Neuron (in vitro differentiated cells): ENCODE measurements at regions not wholly inside any gene's neighbourhood (a gene's known extent, or its start where the extent isn't known, plus 50 kb on each side); places are given as distances from the start of the nearest gene placed in this dataset.
"Not testable (repeated sequence)": the region's sequence is repeated elsewhere in the genome, so short reads cannot be mapped to it uniquely, and the experiment has no call there.

ENCODE experiments used
- H2AFZ ChIP-seq: one replicate; pipeline ENCODE4 v1.6.1; 2013; ENCODE audit warnings: low read depth, mild to moderate bottlenecking, inconsistent platforms, low read length, moderate library complexity
- H3K27me3 ChIP-seq: one replicate; pipeline ENCODE4 v1.6.1; 2013; ENCODE audit warnings: low read length; ENCODE audit not compliant: insufficient read depth
- H3K36me3 ChIP-seq: one replicate; pipeline ENCODE4 v1.6.1; 2013; ENCODE audit warnings: low read length; ENCODE audit not compliant: insufficient read depth
- H3K4me1 ChIP-seq: one replicate; pipeline ENCODE4 v1.6.1; 2013; ENCODE audit warnings: low read length; ENCODE audit not compliant: insufficient read depth
- H3K4me3 ChIP-seq: 2 replicates; pipeline ENCODE4 v1.5.1; 2013; ENCODE audit warnings: mild to moderate bottlenecking, low read length, moderate library complexity
- H3K9me3 ChIP-seq: one replicate; pipeline ENCODE4 v1.6.1; 2013; ENCODE audit warnings: low read length

GRCh38 chr4:154907345-154908045 is 126.4 kb downstream of the RBM46 start:
- not testable (repeated sequence) for H3K4me1 ChIP-seq, H2AFZ ChIP-seq, H3K36me3 ChIP-seq, H3K4me3 ChIP-seq, H3K27me3 ChIP-seq, H3K9me3 ChIP-seq

DNA sequence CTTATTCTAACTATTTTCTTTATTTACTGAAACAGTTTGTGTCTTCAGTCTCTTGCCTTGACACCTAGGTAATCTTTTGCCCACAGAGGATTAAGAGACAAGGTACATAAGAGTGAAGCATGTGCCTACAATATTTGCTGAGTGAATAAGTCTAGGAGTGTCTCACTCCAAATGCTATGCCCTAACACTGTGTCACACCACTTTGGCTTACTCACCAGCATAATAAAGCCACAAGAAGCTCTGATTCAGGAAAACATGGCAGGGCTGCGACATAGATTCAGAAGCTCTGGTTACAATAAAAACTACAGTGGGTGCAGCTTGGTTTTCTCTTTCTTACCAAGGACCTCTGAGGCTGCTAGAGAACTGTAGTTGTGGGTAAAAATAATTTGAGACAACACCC is 127.1 kb downstream of the RBM46 start:
- no peaks in the 10 kb centered on the region for H3K27me3 ChIP-seq
- no peak overlapping the region for H2AFZ ChIP-seq
- no peaks in the 10 kb centered on the region for H3K4me1 ChIP-seq
- no peak overlapping the region for H3K4me3 ChIP-seq
- no peaks in the 10 kb centered on the region for H3K9me3 ChIP-seq
- H3K36me3 ChIP-seq = no peaks in the 10 kb centered on the region

GRCh38 chr4:154911097-154911496 is 130.0 kb downstream of the RBM46 start:
- H3K4me3 ChIP-seq = no peak overlapping the region
- H3K27me3 ChIP-seq = no peaks in the 10 kb centered on the region
- no peaks in the 10 kb centered on the region for H3K9me3 ChIP-seq
- no peak overlapping the region for H2AFZ ChIP-seq
- H3K36me3 ChIP-seq = no peaks in the 10 kb centered on the region
- no peaks in the 10 kb centered on the region for H3K4me1 ChIP-seq

- Histone ChIP-seq H3K4me1 (no peaks in the 10 kb centered on the region), H2AFZ (no peak overlapping the region), H3K9me3 (no peaks in the 10 kb centered on the region), H3K27me3 (no peaks in the 10 kb centered on the region), H3K4me3 (no peak overlapping the region), H3K36me3 (no peaks in the 10 kb centered on the region)
Observed at GRCh38 chr4:154911608-154912098, 130.6 kb downstream of the RBM46 start.

DNA sequence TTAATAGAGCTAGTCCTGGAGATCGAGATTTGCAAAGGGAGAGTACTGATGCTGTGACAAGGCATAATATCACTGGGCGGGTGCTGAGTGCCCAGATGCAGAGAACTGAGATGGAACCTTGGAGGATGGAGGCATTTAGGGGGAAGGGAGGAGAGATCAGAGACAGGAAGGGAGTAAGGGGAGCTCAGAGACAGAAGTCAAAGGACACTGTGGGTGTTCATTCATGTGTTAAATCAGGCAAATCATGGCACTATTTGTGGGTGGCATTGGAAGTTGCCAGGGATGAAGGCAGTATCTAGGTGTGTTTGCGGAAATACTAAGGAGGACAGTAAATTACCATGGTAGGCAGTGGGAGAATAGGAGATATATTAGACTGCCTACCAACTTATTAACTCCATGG is 135.0 kb downstream of the RBM46 start:
- Histone ChIP-seq H3K36me3 (no peaks in the 10 kb centered on the region), H2AFZ (no peak overlapping the region), H3K4me1 (no peaks in the 10 kb centered on the region), H3K9me3 (no peaks in the 10 kb centered on the region), H3K4me3 (no peak overlapping the region), H3K27me3 (no peaks in the 10 kb centered on the region)

DNA sequence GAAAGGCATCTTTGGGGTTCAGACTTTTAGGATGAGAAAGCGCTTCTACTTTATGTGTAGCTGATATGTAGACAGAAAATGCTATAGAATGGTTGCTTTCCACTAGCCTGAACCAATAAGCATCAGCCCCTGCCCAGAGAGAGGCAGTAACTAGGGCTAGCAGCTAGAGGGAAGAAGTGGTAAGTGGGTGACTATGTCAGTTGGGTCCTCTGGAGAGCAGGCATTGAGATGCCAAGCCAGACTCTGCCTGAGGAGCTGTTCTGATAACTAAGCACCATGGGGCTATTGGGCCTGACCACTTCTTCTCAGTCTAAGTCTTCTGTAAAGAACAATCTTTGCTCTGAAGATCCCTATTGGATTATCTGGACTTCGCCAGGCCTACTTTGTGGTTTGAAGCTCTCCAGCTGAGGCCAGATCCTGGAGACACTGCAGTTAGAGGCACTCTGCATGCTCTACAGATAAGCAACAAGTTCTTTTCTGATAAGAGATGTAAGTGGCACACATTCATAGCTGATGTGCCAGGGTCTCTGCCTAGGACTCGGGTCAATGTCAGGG is 146.1 kb downstream of the RBM46 start:
- no peaks in the 10 kb centered on the region for H3K27me3 ChIP-seq
- H3K36me3 ChIP-seq = no peaks in the 10 kb centered on the region
- H2AFZ ChIP-seq = no peak overlapping the region
- H3K9me3 ChIP-seq = no peaks in the 10 kb centered on the region
- H3K4me1 ChIP-seq = no peaks in the 10 kb centered on the region
- no peak overlapping the region for H3K4me3 ChIP-seq

- Histone ChIP-seq H3K27me3 (no peaks in the 10 kb centered on the region), H3K4me1 (no peaks in the 10 kb centered on the region), H3K4me3 (no peak overlapping the region)
Observed at GRCh38 chr4:154928640-154929257, 147.7 kb downstream of the RBM46 start.

GRCh38 chr4:154936873-154937272 is 155.8 kb downstream of the RBM46 start:
- Histone ChIP-seq H3K36me3 (no peaks in the 10 kb centered on the region), H3K4me1 (no peaks in the 10 kb centered on the region), H3K4me3 (no peak overlapping the region), H2AFZ (no peak overlapping the region), H3K9me3 (no peaks in the 10 kb centered on the region), H3K27me3 (no peaks in the 10 kb centered on the region)

More at GRCh38 chr4:154928640-154929257, 147.7 kb downstream of the RBM46 start:
- H3K36me3 ChIP-seq = no peaks in the 10 kb centered on the region
- H3K9me3 ChIP-seq = no peaks in the 10 kb centered on the region
- H2AFZ ChIP-seq = no peak overlapping the region

DNA sequence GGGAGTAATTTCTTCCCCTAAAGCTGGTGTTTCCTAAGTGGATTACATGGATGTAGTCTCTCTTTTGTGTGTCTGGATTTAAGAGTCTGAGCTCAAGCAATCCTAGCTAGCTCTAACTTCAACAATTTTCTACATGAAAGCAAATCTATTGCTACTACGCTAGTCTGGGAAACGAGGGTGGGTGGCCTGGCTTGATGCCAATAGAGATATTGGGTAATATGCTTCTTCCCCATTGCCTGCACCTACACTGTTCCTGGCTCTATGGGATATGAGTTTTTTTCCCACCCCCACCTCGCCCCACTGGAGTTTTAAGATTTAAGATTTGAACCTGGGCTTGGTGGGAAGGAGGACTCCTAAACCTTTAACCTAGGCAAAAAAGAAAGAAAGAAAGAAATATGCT is 158.8 kb downstream of the RBM46 start:
- H3K4me3 ChIP-seq = no peak overlapping the region
- no peaks in the 10 kb centered on the region for H3K27me3 ChIP-seq
- no peaks in the 10 kb centered on the region for H3K36me3 ChIP-seq
- no peak overlapping the region for H2AFZ ChIP-seq
- no peaks in the 10 kb centered on the region for H3K9me3 ChIP-seq
- H3K4me1 ChIP-seq = no peaks in the 10 kb centered on the region

- Histone ChIP-seq H3K27me3 (no peaks in the 10 kb centered on the region), H3K9me3 (no peaks in the 10 kb centered on the region), H2AFZ (no peak overlapping the region), H3K4me3 (no peak overlapping the region), H3K4me1 (no peaks in the 10 kb centered on the region), H3K36me3 (no peaks in the 10 kb centered on the region)
Observed at GRCh38 chr4:154942176-154942575, 161.1 kb downstream of the RBM46 start.

DNA sequence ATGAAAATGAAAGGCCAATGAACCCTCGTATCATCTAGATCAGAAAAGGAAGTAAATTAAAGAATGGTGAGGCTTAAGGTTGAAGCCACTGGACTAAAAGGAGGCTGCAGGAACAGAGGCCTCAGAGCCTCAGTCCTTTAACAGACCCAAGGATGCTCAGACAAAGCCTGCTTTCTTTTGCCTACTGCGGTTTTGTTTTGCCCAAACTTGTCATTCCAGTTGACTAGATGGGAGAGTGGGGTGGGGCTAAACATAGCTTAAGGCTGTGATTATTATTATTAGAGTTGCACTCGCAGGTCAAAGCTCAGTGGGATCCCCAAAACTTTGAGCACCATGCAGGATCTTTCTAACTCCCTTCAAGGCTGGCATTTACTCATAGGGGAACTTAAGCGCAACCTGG is 163.9 kb downstream of the RBM46 start:
- H3K36me3 ChIP-seq = no peaks in the 10 kb centered on the region
- no peaks in the 10 kb centered on the region for H3K4me1 ChIP-seq
- no peaks in the 10 kb centered on the region for H3K27me3 ChIP-seq
- H2AFZ ChIP-seq = no peak overlapping the region
- no peaks in the 10 kb centered on the region for H3K9me3 ChIP-seq
- no peak overlapping the region for H3K4me3 ChIP-seq

DNA sequence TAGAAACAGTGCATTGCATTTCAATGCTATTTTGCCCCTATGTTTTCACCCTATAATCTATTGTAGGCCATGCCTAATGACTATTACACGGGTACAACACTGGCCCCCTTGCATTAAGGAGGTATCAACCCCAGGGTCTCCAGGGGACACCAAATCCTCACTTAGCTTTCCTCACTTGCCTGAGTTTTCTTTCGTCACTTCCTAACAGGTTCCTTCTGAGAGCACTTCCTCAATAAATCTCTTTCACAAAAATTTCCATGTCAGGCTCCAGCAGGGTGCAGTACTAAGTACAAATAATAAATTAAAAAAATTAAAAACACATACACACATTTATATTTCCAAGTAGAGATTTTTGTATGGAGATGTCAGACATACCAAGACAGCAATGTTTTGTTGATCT is 165.0 kb downstream of the RBM46 start:
- H2AFZ ChIP-seq = no peak overlapping the region
- no peaks in the 10 kb centered on the region for H3K4me1 ChIP-seq
- H3K4me3 ChIP-seq = no peak overlapping the region
- H3K9me3 ChIP-seq = no peaks in the 10 kb centered on the region
- H3K36me3 ChIP-seq = no peaks in the 10 kb centered on the region
- H3K27me3 ChIP-seq = no peaks in the 10 kb centered on the region

DNA sequence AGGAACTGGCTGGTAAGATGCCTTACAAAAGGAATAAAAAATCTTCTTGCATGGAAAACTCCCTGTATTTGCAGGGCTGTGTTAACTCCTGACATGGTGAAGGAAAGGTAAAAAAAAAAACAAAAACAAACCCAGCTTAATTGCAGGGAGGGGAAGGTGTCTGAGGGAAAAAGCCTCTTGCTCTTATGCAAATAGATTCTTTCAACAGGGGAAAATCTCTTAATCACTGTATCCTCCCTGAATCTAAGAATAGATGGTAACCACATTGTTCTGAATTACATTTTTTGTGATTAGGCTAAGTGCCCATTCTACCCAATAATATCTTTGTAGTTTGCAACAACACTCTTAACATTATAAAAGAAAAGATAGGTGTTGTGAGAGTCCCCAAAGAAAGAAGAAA is 172.6 kb downstream of the RBM46 start:
- Histone ChIP-seq H3K4me3 (no peak overlapping the region), H2AFZ (no peak overlapping the region), H3K9me3 (no peaks in the 10 kb centered on the region), H3K4me1 (no peaks in the 10 kb centered on the region), H3K27me3 (no peaks in the 10 kb centered on the region), H3K36me3 (no peaks in the 10 kb centered on the region)
